ENCODE measurements at regions not wholly inside any gene's neighbourhood (a gene's known extent, or its start where the extent isn't known, plus 50 kb on each side); places are given as distances from the start of the nearest gene placed in this dataset.
"Not testable (repeated sequence)": the region's sequence is repeated elsewhere in the genome, so short reads cannot be mapped to it uniquely, and the experiment has no call there.

DNA sequence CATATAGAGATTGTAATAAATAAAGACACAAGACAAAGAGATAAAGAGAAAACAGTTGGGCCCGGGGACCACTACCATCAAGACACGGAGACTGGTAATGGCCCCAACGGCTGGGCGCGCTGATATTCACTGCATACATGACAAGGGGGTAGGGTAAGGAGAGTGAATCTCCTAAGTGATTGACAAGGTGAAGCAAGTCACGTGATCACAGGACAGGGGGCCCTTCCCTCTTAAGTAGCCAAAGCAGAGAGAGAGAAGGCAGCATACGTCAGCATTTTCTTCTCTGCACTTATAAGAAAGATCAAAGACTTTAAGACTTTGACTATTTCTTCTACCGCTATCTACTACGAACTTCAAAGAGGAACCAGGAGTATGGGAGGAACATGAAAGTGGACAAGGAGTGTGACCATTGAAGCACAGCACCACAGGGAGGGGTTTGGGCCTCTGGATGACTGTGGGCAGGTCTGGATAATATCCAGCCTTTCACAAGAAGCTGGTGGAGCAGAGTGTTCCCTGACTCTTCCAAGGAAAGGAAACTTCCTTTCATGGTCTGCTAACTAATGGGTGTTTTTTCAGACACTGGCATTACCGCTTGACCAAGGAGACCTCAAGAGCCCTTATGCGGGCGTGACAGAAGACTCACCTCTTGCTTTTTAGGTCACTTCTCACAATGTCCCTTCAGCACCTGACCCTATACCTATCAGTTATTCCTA, 75.6 kb downstream of the MRPL39 start:
- H3K9me3 ChIP-seq; H3K27me3 ChIP-seq; H3K27ac ChIP-seq; DNase-seq (ENCODE audit: extremely low spot score in 2 of 2); H3K36me3 ChIP-seq; H3K4me1 ChIP-seq; intact Hi-C loops (cut with DNase I); H3K4me3 ChIP-seq: not testable (repeated sequence)

DNA sequence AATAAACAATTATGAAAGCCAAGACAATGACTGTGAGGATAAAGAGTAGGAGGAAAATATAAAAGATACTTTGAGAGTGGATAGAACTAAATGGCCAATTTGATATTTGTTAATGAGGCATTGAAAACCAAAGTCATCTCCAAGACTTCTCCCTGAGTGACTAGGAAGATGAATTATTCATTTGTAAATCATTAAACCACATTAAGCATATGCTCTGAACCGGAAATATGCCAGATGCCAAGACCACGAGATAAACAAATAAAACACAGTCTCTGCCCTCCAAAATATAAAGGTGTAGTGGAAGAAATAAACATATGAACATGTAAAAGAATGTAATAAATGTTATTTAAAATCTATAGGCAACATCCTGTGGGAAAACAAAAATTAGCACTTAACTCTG, 78.8 kb downstream of the MRPL39 start:
- no peaks in the 10 kb centered on the region for H3K36me3 ChIP-seq
- no peaks in the 10 kb centered on the region for H3K27me3 ChIP-seq
- no peaks in the 10 kb centered on the region for H3K4me1 ChIP-seq
- DNase-seq (ENCODE audit: extremely low spot score in 2 of 2), result no peak
- H3K27ac ChIP-seq, result no peak overlapping the region
- TF ChIP-seq POLR2AphosphoS5 (IDR thresholded peaks at IDR 0.05; ENCODE audit: insufficient read depth in 1 of 2, low read depth in 1 of 2) (no peak), POLR2A (IDR thresholded peaks at IDR 0.05) (no peak)
- TF ChIP-seq, protein P1, sequence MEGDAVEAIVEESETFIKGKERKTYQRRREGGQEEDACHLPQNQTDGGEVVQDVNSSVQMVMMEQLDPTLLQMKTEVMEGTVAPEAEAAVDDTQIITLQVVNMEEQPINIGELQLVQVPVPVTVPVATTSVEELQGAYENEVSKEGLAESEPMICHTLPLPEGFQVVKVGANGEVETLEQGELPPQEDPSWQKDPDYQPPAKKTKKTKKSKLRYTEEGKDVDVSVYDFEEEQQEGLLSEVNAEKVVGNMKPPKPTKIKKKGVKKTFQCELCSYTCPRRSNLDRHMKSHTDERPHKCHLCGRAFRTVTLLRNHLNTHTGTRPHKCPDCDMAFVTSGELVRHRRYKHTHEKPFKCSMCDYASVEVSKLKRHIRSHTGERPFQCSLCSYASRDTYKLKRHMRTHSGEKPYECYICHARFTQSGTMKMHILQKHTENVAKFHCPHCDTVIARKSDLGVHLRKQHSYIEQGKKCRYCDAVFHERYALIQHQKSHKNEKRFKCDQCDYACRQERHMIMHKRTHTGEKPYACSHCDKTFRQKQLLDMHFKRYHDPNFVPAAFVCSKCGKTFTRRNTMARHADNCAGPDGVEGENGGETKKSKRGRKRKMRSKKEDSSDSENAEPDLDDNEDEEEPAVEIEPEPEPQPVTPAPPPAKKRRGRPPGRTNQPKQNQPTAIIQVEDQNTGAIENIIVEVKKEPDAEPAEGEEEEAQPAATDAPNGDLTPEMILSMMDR (IDR thresholded peaks at IDR 0.05), result no peak
- intact Hi-C loops (cut with DNase I), result no loop called here
- H3K9me3 ChIP-seq, result no peaks in the 10 kb centered on the region
- no peak overlapping the region for H3K4me3 ChIP-seq

DNA sequence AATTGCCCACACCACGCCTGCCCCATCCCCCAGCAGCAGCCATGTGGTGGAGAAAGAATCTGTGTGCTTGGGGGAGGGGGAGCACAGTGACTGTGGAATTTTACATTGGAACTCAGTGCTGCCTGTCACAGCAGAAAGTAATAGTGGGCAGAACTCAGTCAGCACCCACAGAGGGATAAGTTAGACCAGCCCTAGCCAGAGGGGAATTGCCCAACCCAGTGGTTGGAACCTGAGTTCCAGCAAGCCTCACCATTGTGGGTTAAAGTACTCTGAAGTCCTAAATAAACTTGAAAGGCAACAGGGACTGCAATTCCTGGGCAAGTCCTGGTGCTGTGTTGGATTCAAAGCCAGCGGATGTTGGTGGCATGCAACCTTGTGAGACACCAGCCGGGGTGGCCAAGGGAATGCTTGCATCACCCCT, 88.8 kb downstream of the MRPL39 start:
- no peak for DNase-seq (ENCODE audit: extremely low spot score in 2 of 2)
- Histone ChIP-seq H3K27ac (no peak overlapping the region), H3K4me1 (no peaks in the 10 kb centered on the region), H3K36me3 (no peaks in the 10 kb centered on the region), H3K4me3 (no peak overlapping the region), H3K9me3 (no peaks in the 10 kb centered on the region), H3K27me3 (no peaks in the 10 kb centered on the region)
- intact Hi-C loops (cut with DNase I), result no loop called here
- TF ChIP-seq POLR2AphosphoS5 (IDR thresholded peaks at IDR 0.05; ENCODE audit: insufficient read depth in 1 of 2, low read depth in 1 of 2) (no peak), POLR2A (IDR thresholded peaks at IDR 0.05) (no peak)
- TF ChIP-seq, protein P1 (IDR thresholded peaks at IDR 0.05), result no peak

DNA sequence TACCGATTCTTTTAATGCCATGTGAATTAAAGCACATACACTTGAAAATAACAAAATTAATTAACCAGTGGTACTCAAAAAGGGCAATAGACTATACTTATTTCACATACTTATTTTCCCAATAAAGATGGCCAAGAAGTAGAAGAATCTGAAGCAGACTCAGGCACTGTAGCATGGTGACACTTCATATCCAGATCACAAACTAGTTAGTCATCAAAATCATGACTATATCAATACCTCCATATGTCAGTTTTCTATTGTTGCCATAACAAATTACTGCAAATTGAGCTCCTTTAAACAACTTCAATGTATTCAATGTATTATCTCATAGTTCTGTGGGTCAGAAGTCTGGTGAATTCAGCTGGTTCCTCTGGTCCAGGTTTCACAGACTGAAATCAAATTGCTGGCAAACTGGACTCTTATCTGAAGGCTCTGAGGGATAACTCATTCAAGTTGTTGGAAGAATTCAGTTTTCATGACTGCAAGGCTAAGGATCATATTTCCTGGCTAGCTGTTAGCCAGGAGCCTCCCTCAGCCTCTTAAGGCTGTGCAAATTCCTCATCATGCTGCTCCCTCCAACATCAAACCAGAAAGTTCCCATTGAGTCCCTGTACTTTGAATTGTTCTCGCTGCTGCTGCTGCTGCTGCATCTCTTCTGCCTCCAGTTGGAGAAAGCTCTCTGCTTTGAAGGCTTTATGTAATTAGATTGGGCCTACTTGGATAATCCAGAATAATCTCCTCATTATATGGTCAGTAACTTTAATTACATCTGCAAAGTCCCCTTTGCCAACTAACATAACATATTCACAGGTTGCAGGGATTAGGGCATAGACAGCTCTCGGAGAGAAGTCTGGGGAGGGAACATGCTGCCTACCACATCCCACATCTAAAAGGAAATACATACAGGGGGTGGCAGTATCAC, 91.5 kb downstream of the MRPL39 start:
- no peak for TF ChIP-seq POLR2AphosphoS5 (IDR thresholded peaks at IDR 0.05; ENCODE audit: insufficient read depth in 1 of 2, low read depth in 1 of 2)
- no peak for DNase-seq (ENCODE audit: extremely low spot score in 2 of 2)
- Histone ChIP-seq H3K36me3 (no peaks in the 10 kb centered on the region), H3K4me1 (no peaks in the 10 kb centered on the region), H3K9me3 (no peaks in the 10 kb centered on the region), H3K27ac (no peak overlapping the region), H3K27me3 (no peaks in the 10 kb centered on the region), H3K4me3 (no peak overlapping the region)
- intact Hi-C loops (cut with DNase I), result no loop called here

DNA sequence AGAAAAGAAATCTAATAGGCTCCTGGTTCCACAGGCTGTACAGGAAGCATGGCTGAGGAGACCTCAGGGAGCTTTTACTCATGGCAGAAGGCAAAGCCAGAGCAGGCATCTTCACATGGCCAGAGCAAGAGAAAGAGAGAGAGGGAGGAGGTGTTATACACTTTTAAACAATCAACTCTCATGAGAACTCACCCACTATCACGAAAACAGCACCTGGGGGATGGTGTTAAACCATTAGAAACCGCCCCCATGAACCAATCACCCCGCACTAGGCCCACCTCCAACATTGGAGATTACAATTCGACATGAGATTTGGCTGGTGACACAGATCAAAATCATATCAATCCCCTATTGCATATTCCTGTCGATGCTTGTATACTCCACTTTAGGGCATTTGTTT, 93.5 kb downstream of the MRPL39 start:
- TF ChIP-seq, protein P1 (IDR thresholded peaks at IDR 0.05), result no peak
- TF ChIP-seq POLR2AphosphoS5 (IDR thresholded peaks at IDR 0.05; ENCODE audit: insufficient read depth in 1 of 2, low read depth in 1 of 2) (no peak), POLR2A (IDR thresholded peaks at IDR 0.05) (no peak)
- Histone ChIP-seq H3K27me3 (no peaks in the 10 kb centered on the region), H3K36me3 (no peaks in the 10 kb centered on the region), H3K27ac (no peak overlapping the region), H3K4me1 (no peaks in the 10 kb centered on the region), H3K4me3 (no peak overlapping the region), H3K9me3 (no peaks in the 10 kb centered on the region)
- intact Hi-C loops (cut with DNase I), result no loop called here
- no peak for DNase-seq (ENCODE audit: extremely low spot score in 2 of 2)

All from vagina (tissue), 2 donors.